ENCODE measurements at regions not wholly inside any gene's neighbourhood (a gene's known extent, or its start where the extent isn't known, plus 50 kb on each side); places are given as distances from the start of the nearest gene placed in this dataset.

DNA sequence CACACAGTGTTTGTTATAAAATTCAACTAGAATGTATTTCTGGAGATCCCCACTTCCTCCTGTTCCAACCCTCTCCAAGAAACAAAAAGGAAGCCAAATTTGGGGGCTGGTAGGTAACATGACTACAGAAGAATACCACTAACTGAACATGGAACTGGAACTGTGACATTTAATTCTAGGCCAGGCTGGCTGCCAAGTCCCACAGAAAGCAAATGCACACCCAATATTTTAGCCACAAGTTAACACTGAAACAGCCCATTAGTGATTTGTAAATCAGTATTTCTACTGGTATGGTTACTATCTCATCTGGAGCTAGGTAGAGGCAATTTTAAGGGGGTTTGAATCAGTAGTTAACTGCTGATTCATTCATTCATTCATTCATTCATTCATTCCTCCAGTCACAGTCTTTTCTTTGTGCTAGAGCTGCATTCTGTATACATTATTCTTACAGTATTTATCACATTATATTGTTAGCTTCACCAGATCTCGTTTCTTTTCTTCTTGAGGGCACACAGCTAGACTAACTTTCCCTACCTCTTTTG is 131.7 kb upstream of the GDNF start:
- TF ChIP-seq, protein P1, sequence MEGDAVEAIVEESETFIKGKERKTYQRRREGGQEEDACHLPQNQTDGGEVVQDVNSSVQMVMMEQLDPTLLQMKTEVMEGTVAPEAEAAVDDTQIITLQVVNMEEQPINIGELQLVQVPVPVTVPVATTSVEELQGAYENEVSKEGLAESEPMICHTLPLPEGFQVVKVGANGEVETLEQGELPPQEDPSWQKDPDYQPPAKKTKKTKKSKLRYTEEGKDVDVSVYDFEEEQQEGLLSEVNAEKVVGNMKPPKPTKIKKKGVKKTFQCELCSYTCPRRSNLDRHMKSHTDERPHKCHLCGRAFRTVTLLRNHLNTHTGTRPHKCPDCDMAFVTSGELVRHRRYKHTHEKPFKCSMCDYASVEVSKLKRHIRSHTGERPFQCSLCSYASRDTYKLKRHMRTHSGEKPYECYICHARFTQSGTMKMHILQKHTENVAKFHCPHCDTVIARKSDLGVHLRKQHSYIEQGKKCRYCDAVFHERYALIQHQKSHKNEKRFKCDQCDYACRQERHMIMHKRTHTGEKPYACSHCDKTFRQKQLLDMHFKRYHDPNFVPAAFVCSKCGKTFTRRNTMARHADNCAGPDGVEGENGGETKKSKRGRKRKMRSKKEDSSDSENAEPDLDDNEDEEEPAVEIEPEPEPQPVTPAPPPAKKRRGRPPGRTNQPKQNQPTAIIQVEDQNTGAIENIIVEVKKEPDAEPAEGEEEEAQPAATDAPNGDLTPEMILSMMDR (conservative IDR thresholded peaks at IDR 0.05) = no peak
- TF ChIP-seq EZH2 (IDR thresholded peaks at IDR 0.05; ENCODE audit: low read depth) = no peak

Measured in PC-9 (cell line).